Posterior vena cava (tissue), 2 donors: ENCODE measurements at regions not wholly inside any gene's neighbourhood (a gene's known extent, or its start where the extent isn't known, plus 50 kb on each side); places are given as distances from the start of the nearest gene placed in this dataset.
A peak's percentile ranks its signal among the peaks of the same experiment; 100 is the strongest.

Experiments
- DNase-seq: peaks from one replicate; pipeline ENCODE4 v3.0.0-alpha.2; 2020; ENCODE audit warnings: low spot score
- intact Hi-C, 2 donors: fragments of 100-400 bp; cut with DNase I; formaldehyde crosslinking; loops; one replicate each; pipeline versions ENCODE4 v1.14.1 to v1.14.2; 2022 to 2023
- donor health status: DM: yes; HTN: yes; CAD: no.
- donor health status: DM: yes; HTN: yes; CAD: no.

DNA sequence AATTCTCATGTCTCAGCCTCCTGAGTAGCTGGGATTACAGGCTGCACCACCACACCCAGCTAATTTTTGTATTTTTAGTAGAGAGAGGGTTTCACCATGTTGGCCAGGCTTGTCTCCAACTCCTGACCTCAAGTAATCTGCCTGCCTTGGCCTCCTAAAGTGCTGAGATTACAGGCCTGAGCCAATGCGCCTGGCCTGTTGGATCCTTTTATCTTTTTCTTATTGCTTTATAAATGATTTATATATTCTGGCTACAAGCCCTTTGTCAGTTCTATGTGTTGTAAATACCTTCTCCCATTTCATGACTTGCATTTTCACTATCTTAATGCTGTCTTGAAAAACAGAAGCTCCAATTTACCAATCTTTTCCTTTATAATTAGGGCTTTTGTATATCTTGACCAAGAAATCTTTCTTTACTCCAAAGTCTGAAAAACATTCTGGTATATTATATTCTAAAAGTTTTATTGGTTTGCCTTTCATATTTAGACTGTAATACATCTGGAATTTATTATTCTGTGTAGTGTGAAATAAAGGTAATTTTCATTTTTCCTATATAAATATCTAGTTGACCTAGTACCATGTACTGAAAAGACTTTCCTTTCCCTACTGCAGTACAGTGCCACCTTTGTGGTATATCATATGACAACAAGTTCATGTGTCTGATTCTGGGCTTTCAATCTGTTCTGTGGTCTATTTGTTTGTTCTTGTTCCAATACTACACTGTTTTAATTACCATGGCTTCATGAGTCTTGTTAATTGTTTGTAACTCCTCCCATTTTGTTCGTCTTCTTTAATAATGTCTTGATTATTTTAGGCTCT is 52.9 kb upstream of the RNU6-1 start:
- intact Hi-C loops, result no loop called here
- no peak for DNase-seq

DNA sequence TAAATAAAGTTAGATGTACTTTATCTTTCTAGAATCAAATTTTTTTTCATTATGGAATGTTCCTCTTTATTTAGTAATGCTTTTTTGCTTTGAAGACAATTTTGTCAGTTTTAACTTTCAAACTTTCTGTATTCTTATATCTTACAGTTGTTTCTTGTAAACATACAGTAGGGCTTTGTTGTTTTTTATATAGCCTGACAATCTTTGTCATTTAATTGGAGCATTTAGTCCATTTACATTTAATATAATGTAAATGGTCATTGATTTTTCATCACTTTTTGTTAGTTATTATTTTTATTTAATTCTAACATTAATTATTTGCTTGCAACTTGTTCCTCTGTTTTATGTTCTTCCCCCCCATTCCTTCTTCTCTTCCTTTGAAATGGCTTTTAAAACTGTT is 55.4 kb upstream of the RNU6-1 start:
- intact Hi-C loops, result no loop called here
- no peak for DNase-seq

DNA sequence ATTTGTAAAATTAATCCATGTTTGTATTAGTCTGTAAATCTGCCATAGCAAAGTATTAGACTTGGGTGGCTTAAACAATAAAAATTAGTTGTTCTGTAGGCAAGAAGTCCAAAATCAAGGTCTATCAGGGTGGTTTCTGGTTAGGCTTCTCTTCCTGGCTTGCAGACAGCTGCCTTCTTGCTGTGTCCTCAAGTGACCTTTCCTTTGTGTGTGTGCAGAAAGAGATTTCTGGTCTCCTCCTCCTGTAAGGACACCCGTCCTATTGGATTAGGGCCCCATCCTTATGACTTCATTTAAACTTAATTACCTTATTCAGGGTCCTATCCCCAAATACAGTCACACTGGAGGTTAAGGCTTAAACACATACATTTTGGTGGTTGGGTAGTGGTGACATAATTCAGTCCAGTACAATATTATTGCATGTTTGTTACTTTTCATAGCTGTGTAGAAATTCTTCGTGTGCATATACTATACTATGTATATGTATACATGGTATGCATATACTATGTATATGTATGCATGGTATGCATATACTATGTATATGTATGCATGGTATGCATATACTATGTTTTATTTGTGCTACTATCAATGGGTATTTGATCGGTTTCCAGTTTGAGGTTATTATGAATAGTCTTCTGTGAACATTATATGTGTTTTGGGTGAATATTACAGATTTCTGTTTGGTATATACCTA is 57.9 kb upstream of the RNU6-1 start:
- no peak for DNase-seq
- intact Hi-C loops, result no loop called here

DNA sequence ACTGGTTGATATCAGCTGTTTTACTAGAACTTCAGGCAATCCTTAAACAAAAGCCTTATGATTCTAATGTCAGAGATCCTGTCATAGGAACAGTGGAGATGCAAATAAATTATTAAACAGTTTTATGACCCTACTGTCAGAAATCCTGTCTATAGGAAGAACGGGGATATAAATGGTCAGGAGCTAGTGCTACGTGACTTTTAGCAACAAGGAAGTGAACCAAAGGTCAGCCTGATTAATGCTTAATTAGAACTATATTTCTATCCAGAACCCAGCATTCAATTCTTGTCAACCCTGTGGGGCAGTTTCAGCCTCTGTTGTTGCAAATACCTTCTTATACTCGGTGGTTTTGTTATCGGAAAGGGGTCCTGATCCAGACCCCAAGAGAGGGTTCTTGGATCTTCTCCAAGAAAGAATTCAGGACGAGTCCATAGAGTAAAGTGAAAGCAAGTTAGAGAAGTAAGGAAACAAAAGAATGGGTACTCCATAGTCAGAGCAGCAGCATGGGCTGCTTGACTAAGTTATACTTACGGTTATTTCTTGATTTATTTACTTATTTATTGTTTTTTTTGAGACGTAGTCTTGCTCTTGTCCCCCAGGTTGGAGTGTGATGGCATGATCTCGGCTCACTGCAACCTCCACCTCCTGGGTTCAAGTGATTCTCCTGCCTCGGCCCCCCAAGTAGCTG is 59.9 kb upstream of the RNU6-1 start:
- intact Hi-C loops, result no loop called here

DNA sequence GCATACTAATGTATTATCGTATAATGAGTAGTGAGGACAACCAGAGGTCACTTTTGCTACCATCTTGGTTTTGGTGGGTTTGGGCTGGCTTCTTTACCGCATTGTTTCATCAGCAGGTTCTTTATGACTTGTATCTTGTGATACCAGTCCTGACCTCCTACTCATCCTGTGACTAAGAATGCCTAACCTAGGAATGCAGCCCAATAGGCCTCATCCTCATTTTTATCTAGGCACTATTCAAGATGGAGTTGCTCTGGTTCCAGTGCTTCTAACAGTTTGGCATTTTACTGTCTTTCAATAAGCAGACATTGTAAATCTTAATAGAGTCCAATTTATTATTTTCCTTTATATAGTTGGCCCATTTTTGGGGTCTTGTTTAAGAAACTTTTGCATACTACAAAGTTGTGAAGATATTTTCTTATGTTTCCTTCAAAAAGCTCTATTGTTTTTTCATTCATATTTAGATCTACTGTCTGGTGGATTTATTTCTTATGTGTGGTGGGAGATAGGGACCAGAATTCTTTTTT is 60.8 kb upstream of the RNU6-1 start:
- no peak for DNase-seq
- intact Hi-C loops, result no loop called here

More for the DNA sequence above, 59.9 kb upstream of the RNU6-1 start:
- DNase-seq, result no peak

DNA sequence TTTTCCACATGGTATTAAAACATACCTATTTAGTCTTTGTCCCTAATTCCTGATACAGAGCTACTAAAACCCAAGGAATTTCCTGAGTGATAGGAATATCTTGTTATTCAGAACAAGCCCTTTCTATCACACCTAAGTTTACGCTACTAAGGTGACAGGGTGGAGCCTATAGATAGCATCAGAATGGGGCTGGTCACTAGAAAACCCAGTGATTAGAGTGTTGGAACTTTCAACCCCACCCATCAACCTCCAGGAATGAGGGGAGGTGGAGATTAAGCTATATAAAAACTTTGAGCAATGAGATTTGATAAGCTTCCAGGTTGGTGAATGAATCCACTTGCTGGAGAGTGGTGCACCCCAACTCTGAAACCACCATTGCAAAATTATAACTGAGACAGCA is 62.1 kb upstream of the RNU6-1 start:
- DNase-seq, result no peak
- intact Hi-C loops, result no loop called here

DNA sequence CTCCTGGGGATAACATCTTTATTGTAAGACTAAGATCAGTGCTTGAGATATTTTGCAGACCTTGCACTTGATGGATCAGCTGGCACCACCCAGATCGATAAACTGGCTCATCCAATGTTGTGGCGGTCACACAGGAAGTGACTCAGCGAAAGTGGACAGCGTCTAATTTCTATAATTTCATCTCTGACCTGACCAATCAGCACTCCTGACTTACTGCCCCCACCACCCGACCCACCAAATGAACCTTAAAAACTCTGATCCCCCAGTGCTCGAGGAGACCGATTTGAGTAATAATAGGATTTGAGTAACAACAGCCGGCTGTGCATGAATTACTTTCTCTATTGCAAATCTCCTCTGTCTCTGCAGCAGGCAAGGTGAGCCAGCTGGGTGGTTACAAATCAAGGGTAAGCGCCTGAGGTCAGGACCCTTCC is 62.7 kb upstream of the RNU6-1 start:
- no peak for DNase-seq
- intact Hi-C loops, result no loop called here

DNA sequence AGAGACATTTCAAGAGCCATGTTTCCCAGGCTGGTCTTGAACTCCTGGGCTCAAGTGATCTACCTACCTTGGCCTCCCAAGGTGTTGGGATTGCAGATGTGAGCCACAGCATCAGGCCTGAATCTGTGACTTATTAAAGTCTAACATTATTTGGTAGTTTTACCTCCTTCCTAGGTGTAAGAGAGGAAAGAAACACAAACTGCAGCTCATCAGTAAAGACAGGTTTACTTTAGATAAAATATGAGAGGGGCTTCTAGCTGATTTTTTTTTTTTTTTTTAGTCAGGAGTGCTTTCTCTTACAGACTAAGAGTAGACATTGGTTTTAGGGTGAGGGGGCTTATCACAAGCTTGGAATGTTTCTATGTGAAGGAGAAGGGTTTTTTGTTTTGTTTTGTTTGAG is 63.9 kb upstream of the RNU6-1 start:
- intact Hi-C loops, result no loop called here

DNA sequence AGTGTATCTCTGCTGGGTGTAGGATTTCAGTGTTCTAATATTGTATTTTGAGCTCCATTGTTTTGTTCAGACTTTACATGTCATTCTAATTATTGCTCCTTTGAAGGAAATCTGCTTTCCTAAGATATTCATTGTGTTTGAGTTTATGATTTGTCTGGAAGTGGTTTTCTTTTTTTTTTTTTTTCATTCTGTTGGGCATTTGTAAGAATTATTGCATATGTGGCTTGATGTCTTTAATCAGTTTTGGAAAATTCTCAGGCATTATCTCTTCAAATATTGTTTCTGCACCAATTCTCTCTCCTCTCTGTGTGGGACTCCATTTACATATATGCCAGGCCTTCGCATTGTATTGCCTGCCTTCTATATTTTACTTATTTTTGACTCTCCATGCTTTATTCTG is 65.8 kb upstream of the RNU6-1 start:
- DNase-seq, result no peak
- intact Hi-C loops, result no loop called here

More for the DNA sequence above, 63.9 kb upstream of the RNU6-1 start:
- no peak for DNase-seq

DNA sequence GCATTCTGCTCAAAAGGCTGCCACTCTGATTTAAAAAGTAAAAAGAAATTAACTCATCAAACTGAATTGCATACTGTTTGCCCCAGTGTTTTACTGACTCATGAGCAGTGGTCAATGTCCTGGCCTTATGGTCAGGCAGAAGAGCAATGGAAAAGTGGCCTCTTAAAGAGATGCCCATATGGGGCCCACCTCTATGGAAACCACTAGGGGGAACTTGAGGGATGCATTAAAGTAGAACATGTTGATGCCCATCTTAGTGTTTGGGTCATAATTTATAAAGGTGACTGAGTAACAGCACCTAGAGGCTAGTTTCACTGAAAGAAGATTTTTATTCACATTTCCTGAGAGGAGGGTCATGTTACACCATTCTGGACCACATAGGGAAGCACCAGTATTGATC is 66.5 kb upstream of the RNU6-1 start:
- intact Hi-C loops, result no loop called here
- no peak for DNase-seq

DNA sequence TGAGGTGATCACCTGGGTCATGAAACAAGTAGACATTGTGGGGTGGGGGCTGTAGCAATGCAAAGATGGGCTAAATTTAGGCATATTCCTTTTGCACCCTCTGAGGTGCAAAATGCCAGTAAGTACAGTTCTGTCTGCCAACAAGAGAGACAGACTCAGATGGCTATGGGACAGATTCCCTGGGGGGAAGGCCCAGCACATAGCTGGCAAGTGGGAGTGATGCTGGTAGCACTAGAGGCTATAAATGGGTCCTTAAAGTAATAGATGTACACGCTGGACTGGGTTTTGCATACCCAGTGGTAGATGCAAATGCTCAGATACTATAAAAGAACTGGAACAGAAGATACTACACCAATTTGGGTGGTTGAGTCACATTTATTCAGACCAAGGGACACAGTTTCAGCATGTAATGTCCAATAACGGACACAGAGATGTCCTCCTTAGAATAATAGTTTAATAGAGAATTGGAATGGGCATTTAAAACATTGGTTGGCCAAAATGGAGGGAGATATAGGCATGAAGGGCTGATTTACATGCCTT is 67.4 kb upstream of the RNU6-1 start:
- intact Hi-C loops, result no loop called here
- DNase-seq, result no peak

DNA sequence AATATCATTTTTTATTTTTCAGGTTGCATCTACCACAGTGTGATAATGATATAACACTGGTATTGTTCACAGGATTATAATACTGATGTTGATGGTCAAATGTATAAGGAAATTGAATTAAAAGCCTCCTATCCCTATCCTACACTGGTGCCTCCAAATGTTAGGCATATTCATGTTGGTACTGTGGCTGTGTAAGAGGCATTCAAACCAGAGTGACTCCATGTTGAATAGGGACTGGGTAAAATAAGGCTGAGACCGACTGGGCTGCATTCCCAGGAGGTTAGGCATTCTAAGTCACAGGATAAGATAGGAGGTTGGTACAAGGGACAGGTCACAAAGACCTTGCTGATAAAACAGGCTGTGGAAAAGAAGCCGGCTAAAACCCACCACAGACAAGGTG is 68.9 kb upstream of the RNU6-1 start:
- DNase-seq, result no peak
- intact Hi-C loops, result no loop called here

DNA sequence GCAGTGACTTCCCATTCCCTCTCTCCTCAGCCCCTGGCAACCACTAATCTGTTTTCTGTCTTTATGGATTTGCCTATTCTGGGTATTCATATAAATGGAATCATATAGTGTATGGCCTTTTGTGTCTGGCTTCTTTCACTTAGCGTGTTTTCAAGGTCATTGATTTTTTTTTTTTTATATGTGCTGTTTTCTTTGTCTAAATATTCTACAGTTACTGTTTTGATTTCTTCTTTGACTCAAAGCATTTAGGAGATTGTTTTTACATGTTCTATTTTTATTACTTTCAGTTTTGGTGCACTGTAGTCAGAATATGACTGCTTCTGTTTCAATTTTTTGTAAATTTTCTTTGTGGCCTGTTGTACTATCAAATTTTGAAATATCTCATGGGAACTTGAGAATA is 71.9 kb upstream of the RNU6-1 start:
- intact Hi-C loops, result no loop called here
- DNase-seq, result no peak

DNA sequence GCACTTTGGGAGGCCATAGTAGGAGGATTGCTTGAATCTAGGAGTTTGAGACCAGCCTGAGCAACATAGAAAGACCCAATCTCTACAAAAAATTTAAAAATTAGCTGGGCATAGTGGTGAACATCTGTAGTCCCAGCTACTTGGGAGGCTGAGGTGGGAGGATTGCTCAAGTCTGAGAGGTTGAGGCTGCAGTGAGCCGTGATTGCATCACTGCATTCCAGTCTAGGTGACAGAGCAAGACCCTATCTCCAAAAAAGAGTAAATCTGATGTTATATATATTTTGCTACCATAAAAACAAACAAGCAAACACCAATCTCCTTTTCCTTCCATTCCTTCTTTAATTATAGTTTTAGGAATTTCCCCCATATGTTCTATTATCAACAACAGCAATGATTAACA is 74.2 kb upstream of the RNU6-1 start:
- DNase-seq, result no peak
- intact Hi-C loops, result no loop called here

DNA sequence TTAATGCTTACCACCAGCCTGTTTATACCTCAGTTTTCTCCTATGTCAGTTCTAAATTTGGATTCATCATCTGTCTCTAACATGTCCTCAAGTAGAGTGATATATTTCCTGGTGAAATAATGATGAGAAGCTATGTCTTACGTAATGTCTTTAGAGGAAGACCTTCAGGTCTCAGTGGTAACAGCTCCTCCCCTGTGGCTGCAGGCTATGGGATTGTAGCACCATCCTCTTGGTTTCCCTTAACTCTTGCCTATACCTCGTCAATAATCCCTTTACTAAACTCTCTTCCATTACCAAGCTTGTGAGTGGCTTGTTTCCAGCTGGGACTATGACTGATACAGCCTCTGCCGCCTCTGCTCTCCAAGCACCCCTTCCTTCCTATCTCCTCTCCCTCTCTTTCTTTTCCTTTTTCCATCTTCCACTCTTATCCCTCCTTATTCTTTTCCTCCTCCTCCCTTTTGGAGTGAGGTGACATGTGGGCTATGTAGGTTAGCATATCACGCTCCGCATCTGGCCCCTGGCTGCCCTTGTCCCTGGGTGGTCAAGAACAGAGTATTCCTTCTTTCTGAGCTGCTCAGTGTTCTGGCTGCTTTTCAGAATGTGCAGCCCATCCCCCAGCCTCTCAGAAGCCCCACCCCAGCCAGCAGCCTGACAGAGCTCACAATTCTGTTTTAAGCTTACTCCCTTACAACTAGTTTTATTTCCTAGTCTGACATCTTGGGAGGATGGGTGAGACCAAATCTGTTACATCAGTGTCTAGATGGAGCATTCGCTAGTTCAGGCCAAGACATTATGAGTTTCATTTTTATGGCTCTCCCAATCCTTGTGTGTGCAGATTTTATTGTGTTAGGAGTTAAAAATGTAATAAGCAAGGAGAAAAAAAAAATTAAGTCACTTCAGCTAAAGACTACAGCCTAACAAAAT is 75.0 kb upstream of the RNU6-1 start:
- intact Hi-C loops, result loop anchor here in 1 of 2 donors (5.0 kb wide), 1 partner anchor 32 kb away; no protein-coding TSS in a partner anchor
- DNase-seq, result peak; percentile 85

DNA sequence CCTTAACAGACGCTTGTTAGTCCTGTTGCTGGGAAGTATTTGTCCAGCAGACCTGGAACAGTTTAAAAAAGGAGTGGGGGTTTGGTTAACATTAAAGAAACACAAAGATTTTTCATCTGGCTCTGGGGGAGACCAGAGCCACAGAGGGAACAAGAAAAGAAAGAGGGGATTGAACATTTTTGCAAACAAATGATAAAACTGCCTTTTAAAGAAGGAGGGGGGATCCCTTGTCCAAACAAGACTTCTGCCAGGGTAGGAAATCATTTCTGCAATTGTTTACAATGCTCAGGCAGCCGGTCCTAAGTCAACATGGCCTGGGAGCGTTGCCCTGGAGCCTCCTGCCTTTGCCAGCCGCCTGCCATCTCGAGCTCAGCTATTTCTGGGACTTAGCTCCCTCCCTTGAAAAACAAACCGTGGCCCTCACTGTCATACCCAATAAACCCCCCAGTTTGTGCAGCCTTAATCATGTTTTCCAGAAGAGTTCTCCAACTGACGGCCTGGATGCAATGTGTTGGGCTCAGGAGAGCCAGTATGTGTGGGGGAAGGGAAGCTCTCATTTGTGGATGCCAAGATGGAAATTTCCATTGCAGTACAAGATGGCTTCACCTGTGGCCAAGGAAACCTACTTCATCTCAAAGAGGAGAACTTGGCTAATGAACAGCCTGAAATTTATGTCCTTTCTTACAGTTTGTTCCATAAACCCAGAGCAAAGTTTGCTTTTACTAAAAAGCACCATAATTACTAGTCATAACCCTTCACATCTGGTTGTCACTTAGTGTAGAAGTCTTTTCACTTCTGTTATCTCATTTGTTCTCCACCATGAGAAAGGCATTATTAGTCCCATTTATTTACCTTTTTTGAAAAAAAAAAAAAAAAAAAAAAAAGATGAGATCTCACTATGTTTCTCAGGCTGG is 75.9 kb upstream of the RNU6-1 start:
- intact Hi-C loops, result loop anchor here in 1 of 2 donors (5.0 kb wide), 1 partner anchor 33 kb away; no protein-coding TSS in a partner anchor
- no peak for DNase-seq

DNA sequence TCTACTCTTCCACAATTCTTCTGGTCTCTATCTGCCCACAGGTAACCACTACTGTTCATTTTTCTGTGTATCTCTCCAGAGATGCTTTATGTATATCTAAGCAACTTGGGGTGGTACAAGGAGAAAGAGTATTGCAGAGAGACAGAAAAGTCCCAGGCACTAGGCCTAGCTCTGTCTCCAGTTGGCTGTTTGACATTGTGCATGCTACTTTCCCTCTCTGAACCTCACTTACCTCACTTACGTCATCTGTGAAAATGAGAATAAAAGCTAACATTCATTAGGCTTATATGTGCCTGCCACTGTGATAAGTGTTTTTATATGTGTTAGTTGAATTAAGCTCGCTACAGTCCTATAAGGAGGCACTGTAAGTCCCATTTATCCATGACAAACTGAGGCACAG is 76.7 kb upstream of the RNU6-1 start:
- no peak for DNase-seq
- intact Hi-C loops, result loop anchor here in 1 of 2 donors (5.0 kb wide), 1 partner anchor 34 kb away; no protein-coding TSS in a partner anchor

DNA sequence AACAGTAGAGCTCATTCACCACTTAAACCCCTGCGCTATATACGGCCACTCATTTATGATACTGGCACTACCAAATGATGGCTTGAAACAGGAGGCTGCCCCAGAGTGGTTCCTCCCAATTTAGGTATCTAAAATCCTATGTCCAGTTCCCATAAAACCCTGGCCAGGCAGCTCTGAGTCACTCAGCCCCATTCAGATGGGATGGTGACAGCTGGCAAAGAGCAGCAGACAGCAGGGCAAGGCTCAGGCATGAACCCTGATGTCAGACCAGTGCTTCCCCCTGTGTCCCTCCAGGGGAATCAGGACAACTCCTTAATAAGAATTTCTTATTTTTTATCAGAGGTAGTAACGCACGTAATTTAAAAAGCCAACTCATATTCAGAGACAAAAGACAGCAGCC is 77.2 kb upstream of the RNU6-1 start:
- DNase-seq, result peak; percentile 83
- intact Hi-C loops, result loop anchor here in 1 of 2 donors (5.0 kb wide), 1 partner anchor 35 kb away; no protein-coding TSS in a partner anchor
